K562 (cell line): ENCODE measurements at regions not wholly inside any gene's neighbourhood (a gene's known extent, or its start where the extent isn't known, plus 50 kb on each side); places are given as distances from the start of the nearest gene placed in this dataset.

Source experiments
- BACH1 ChIP-seq: fragments of 200-800 bp; sonication (Bioruptor generic); IDR thresholded peaks from 2 replicates; pipeline ENCODE4 v1.6.1; 2016; ENCODE audit warnings: missing genetic modification characterization, missing compliant biosample characterization
- BHLHE40 ChIP-seq: IDR thresholded peaks from 2 replicates; pipeline ENCODE4 v1.6.1; 2011; ENCODE audit warnings: low read length, improper control_type of control experiment
- GATAD2A ChIP-seq: fragments of 450-650 bp; IDR thresholded peaks from 2 replicates; pipeline ENCODE4 v1.6.1; 2017
- NCOA1 ChIP-seq: fragments of 450-650 bp; IDR thresholded peaks from 2 replicates; pipeline ENCODE4 v1.6.1; 2016; ENCODE audit warnings: low read depth
- TAF9B ChIP-seq: fragments of 450-650 bp; IDR thresholded peaks from 2 replicates; pipeline ENCODE4 v1.6.1; 2018; ENCODE audit warnings: mild to moderate bottlenecking; ENCODE audit not compliant: partially characterized antibody
- U2AF1 ChIP-seq: fragments of 200-400 bp; formaldehyde crosslinking; optimal IDR thresholded peaks from 2 replicates; pipeline ENCODE3; 2017; ENCODE audit warnings: mild to moderate bottlenecking, low read depth, low read length, moderate library complexity
- ZBTB7A ChIP-seq: IDR thresholded peaks from 2 replicates; pipeline ENCODE4 v1.6.1; 2011; ENCODE audit warnings: low read depth, mild to moderate bottlenecking, low read length, moderate library complexity, borderline replicate concordance; ENCODE audit not compliant: control insufficient read depth
- ZNF75A ChIP-seq: fragments of 450-650 bp; formaldehyde crosslinking; IDR thresholded peaks from 2 replicates; pipeline ENCODE4 v1.4.0; 2020; ENCODE audit warnings: mild to moderate bottlenecking
- TF ChIP-seq, protein P1 (sequence below), 3 experiments: IDR thresholded peaks in 2 of 3; conservative IDR thresholded peaks in 1 of 3; 2 replicates each; pipeline ENCODE4 v1.5.1; 2011 to 2012; ENCODE audit warnings: low read length in 3 of 3, mild to moderate bottlenecking in 3 of 3, control low read depth in 2 of 3, improper control_type of control experiment in 1 of 3, inconsistent platforms in 1 of 3, low read depth in 1 of 3, mixed read lengths in 1 of 3, moderate library complexity in 1 of 3; ENCODE audit not compliant: insufficient read depth in 2 of 3
- TF ChIP-seq, protein P2 (sequence below): sonication (generic); formaldehyde crosslinking; IDR thresholded peaks from 2 replicates; pipeline ENCODE4 v1.8.1; 2023; ENCODE audit warnings: mild to moderate bottlenecking, missing genetic modification reagents
- TF ChIP-seq, protein P3 (sequence below), 2 experiments: fragments of 450-650 bp in 1 of 2; sonication (generic) in 1 of 2; formaldehyde crosslinking in 1 of 2; IDR thresholded peaks in 1 of 2; conservative IDR thresholded peaks in 1 of 2; 2 replicates each; pipeline versions ENCODE4 v1.6.1 to v1.8.1; 2016 to 2023; ENCODE audit warnings: mild to moderate bottlenecking in 2 of 2, moderate library complexity in 2 of 2, inconsistent platforms in 1 of 2, missing genetic modification reagents in 1 of 2
- TF ChIP-seq, protein P4 (sequence below): sonication (generic); formaldehyde crosslinking; IDR thresholded peaks from 2 replicates; pipeline ENCODE4 v1.8.1; 2023; ENCODE audit warnings: mild to moderate bottlenecking, missing genetic modification reagents
- TF ChIP-seq, protein P5 (sequence below): IDR thresholded peaks from 2 replicates; pipeline ENCODE4 v1.6.1; 2011; ENCODE audit warnings: borderline replicate concordance, low read depth, mild to moderate bottlenecking, moderate library complexity, low read length; ENCODE audit not compliant: insufficient read depth, poor library complexity, severe bottlenecking

DNA sequence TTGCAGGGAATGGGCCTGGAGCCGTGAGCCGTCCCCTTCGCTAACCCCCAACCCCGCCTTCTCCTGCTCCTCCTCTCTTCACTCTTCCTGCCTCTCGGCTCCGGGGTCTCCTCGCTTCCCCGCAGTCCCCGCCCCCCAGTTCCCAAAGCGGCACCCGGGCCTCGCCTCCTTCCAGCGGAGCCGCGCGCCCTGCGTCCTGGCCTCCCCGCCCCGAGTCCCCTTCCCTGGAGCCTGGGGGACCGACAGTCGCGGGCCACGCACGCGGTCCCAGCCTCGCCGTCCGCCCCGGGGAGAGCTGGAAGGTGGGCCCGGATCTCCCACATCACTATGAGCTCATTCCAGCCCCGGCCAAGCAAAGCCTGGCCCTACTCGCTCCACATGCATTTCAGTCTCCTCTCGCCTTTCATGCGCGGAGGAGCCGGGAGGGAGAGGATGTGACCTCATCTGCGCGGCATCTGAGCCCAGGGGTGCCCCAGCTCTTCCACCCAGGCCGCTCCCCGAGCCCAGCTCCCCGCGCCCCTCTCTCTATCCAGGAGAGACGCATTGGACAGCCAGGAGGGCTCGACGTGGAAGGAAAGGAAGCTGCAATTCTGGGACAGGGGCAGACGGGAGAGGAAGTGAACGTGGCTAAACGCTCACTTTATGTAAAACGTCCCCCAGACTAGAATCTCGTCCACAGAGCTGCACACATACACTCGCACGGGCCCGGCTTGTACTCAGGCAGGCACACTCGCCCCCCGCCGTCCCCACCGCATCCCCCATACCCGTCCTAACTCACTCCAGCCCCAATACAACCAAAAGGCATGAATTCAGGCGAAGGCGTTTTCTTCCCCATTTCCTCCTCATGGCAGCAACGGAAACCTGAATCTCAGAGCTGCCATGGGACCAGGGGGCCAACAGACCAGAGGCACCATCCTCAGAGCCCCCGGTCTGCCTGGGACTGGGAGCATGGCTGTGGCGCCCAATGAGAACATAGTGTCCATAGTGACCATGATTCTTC, 108.7 kb upstream of the CCND2 start:
- TF ChIP-seq NCOA1 (no peak), ZBTB7A (no peak), ZNF75A (CRISPR knock-in tag) (no peak), BACH1 (tag) (no peak), TAF9B (no peak), BHLHE40 (no peak), U2AF1 (no peak), GATAD2A (no peak)
- TF ChIP-seq, protein P1, sequence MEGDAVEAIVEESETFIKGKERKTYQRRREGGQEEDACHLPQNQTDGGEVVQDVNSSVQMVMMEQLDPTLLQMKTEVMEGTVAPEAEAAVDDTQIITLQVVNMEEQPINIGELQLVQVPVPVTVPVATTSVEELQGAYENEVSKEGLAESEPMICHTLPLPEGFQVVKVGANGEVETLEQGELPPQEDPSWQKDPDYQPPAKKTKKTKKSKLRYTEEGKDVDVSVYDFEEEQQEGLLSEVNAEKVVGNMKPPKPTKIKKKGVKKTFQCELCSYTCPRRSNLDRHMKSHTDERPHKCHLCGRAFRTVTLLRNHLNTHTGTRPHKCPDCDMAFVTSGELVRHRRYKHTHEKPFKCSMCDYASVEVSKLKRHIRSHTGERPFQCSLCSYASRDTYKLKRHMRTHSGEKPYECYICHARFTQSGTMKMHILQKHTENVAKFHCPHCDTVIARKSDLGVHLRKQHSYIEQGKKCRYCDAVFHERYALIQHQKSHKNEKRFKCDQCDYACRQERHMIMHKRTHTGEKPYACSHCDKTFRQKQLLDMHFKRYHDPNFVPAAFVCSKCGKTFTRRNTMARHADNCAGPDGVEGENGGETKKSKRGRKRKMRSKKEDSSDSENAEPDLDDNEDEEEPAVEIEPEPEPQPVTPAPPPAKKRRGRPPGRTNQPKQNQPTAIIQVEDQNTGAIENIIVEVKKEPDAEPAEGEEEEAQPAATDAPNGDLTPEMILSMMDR (IDR thresholded peaks at IDR 0.05 in 2 of 3, conservative IDR thresholded peaks at IDR 0.05 in 1 of 3; ENCODE audit: insufficient read depth in 2 of 3, low read depth in 1 of 3, low read length in 3 of 3), result no peak
- TF ChIP-seq, protein P2, sequence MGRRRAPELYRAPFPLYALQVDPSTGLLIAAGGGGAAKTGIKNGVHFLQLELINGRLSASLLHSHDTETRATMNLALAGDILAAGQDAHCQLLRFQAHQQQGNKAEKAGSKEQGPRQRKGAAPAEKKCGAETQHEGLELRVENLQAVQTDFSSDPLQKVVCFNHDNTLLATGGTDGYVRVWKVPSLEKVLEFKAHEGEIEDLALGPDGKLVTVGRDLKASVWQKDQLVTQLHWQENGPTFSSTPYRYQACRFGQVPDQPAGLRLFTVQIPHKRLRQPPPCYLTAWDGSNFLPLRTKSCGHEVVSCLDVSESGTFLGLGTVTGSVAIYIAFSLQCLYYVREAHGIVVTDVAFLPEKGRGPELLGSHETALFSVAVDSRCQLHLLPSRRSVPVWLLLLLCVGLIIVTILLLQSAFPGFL, result no peak
- TF ChIP-seq, protein P3, sequence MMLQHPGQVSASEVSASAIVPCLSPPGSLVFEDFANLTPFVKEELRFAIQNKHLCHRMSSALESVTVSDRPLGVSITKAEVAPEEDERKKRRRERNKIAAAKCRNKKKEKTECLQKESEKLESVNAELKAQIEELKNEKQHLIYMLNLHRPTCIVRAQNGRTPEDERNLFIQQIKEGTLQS (IDR thresholded peaks at IDR 0.05), result no peak
- TF ChIP-seq, protein P3 (CRISPR knock-in tag; conservative IDR thresholded peaks at IDR 0.05), result no peak
- TF ChIP-seq, protein P4, sequence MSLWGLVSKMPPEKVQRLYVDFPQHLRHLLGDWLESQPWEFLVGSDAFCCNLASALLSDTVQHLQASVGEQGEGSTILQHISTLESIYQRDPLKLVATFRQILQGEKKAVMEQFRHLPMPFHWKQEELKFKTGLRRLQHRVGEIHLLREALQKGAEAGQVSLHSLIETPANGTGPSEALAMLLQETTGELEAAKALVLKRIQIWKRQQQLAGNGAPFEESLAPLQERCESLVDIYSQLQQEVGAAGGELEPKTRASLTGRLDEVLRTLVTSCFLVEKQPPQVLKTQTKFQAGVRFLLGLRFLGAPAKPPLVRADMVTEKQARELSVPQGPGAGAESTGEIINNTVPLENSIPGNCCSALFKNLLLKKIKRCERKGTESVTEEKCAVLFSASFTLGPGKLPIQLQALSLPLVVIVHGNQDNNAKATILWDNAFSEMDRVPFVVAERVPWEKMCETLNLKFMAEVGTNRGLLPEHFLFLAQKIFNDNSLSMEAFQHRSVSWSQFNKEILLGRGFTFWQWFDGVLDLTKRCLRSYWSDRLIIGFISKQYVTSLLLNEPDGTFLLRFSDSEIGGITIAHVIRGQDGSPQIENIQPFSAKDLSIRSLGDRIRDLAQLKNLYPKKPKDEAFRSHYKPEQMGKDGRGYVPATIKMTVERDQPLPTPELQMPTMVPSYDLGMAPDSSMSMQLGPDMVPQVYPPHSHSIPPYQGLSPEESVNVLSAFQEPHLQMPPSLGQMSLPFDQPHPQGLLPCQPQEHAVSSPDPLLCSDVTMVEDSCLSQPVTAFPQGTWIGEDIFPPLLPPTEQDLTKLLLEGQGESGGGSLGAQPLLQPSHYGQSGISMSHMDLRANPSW (CRISPR knock-in tag), result no peak
- TF ChIP-seq, protein P5, sequence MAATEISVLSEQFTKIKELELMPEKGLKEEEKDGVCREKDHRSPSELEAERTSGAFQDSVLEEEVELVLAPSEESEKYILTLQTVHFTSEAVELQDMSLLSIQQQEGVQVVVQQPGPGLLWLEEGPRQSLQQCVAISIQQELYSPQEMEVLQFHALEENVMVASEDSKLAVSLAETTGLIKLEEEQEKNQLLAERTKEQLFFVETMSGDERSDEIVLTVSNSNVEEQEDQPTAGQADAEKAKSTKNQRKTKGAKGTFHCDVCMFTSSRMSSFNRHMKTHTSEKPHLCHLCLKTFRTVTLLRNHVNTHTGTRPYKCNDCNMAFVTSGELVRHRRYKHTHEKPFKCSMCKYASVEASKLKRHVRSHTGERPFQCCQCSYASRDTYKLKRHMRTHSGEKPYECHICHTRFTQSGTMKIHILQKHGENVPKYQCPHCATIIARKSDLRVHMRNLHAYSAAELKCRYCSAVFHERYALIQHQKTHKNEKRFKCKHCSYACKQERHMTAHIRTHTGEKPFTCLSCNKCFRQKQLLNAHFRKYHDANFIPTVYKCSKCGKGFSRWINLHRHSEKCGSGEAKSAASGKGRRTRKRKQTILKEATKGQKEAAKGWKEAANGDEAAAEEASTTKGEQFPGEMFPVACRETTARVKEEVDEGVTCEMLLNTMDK, result no peak
